ENCODE measurements at regions not wholly inside any gene's neighbourhood (a gene's known extent, or its start where the extent isn't known, plus 50 kb on each side); places are given as distances from the start of the nearest gene placed in this dataset.
"Not testable (repeated sequence)": the region's sequence is repeated elsewhere in the genome, so short reads cannot be mapped to it uniquely, and the experiment has no call there.

DNA sequence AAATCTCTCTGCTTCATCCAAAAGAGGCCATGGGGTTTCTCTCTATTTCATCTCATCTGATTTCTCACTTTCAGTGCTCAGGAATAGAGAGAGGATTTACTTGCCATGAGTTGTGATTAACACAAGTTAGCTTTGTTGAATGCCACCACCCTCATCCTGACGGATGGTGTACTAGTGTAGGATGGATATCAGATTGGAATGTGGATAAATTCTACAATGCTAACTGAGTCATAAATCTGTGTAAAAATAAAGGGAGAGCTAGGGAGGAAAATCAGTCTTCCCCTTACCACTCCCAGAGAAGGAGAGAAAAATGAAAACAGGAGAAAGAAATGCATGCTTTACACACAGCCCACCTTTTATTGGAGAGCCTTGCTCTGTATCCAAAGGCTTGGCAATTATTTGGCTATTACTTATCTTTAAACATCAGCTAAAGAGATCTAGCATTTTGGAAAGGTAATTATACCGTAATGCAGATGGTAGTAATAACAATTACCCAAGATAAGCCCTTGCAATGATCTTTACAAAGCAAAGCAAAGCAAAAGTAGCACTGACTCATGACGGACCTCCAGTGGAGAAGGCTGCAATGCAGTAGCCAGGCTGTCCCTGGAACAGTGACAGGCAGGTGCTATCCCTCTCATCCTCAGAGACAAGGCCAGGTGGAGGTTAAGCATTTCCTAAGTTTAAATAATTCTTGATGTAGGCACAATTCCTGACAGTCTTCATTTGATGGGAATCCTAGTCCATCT is 306.3 kb upstream of the PPARGC1A start:
- DNase-seq = no peak

DNA sequence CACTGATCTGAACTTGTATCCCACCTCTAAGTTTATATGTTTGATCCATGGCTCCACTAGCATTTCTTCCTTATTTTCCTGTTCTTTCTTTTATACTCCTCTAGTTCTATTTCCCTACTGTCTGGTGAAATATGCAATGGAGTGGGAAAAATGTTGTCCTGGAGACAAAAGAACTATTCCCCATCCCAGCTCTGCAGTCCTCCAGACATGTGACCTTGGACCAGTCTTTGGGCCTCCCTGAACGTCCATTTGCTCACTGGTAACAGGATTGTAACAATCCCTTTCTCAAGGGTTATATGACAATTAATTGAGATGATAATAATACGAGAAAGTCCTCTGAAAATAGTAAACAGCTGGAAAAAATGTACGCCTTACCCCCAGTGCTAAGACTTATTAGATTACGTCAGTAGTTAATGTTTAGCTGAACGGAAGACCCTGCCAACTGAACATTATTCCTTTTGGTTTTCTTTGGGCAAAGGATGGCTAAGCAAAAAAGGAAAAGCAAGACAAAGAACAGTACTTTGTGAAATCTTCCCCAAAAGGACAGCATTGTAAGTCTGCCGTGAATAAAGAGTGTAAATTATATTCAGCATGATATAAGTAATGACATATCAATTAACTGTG is 302.3 kb upstream of the PPARGC1A start:
- no peak for DNase-seq

GRCh38 chr4:24190761-24191695 is 301.2 kb upstream of the PPARGC1A start:
- DNase-seq = no peak

- DNase-seq = no peak
Observed at GRCh38 chr4:24188459-24188858, 298.6 kb upstream of the PPARGC1A start.

GRCh38 chr4:24186466-24186865 is 296.6 kb upstream of the PPARGC1A start:
- no peak for DNase-seq

DNA sequence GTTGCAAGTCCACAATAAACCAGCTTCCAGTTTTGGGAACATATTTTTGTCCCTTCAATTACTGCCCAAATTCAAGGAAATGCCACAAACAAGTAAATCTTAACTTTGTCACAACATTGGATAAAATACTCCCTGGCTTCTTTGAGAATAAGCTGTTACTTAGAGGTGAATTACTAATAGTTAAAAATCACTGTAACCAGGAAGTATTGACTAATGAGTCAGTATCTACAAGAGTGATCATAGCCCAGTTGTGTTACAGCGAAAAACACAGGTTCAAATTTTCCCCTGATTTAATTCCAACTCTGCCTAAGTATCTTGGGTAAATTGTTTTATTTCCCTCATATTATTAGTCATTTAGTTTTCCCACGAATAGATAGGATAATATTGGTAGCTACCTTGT is 291.2 kb upstream of the PPARGC1A start:
- no peak for DNase-seq

DNA sequence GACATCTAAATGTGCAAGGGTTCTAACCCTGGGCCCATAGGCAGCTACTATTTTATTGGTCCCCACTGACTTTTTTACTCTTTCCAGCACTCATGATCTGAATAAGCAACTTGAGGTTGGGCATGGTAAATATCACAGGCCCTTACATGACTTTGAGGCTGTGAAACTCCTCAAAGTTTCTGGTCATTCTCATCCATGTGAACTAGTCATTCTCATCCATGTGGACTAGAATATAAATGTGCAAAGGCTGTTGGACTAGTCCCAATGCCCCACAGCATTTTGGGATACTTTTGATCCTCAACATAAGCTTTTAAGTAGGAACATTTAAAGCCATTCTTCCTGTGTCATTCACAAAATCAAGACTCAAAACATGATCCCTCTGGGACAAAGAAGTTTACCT is 290.7 kb upstream of the PPARGC1A start:
- DNase-seq = no peak

- DNase-seq = no peak
Observed at GRCh38 chr4:24179201-24179840, 289.5 kb upstream of the PPARGC1A start.

GRCh38 chr4:24177443-24177842 is 287.6 kb upstream of the PPARGC1A start:
- DNase-seq = not testable (repeated sequence)

- DNase-seq = no peak
Observed at GRCh38 chr4:24175707-24176106, 285.9 kb upstream of the PPARGC1A start.

DNA sequence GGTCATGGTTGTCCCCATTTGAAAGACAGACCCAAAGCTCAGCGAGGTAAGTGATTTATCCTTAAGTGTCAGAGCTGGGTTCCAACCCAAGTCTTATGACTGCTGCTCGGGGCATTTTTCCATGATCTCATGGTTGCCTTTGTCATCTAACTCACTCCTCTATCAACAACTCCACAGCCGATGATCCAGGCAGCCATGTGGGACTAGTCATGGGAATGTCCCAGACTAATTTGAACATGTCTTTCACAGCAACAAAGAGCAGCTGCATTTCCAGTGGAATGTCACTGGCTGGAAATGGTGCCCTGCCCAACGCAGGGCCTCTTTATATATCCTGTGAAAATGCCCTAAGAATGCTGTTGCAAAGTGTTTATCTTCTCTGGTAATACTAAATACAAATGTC is 284.8 kb upstream of the PPARGC1A start:
- DNase-seq = no peak

DNA sequence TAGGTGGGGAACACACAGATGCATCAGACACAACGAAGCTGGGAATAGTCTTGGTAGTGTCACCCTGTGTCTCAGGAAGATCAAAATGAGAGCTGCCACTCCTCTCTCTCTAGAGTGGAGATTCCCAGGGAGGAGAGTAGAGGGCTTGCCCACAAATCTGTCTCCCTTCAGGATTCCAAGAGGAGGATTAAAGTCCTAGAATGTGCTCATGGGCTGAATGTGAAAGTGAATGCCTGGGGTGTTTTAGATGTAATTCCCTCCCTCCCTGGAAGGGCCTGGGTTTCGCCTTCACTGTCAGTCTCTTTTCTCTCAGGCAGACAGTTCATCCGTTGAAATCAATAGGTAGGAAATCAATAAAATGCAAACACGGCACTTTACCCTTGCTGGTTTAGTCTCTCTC is 282.6 kb upstream of the PPARGC1A start:
- no peak for DNase-seq

DNA sequence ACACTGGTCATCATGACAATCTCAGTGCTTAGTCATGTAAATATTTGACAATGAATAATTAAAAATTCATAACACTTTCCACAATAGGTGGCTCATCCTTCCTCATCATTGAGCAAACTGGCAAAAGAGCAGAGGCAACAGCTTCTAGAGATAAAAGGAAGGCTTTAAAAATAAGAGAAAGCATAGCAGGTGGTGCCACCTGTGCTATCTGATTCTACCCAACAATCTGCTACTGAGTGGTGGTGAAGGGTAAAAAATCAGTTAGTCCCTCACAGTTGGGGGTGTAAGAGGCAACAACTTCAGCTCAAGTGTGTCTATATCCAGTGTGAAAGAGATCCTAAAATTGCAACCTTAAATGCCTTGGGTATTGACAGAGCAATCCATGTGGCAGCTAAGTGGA is 280.1 kb upstream of the PPARGC1A start:
- DNase-seq = no peak

GRCh38 chr4:24168658-24169057 is 278.8 kb upstream of the PPARGC1A start:
- DNase-seq = no peak

GRCh38 chr4:24166501-24166900 is 276.7 kb upstream of the PPARGC1A start:
- DNase-seq = no peak

DNA sequence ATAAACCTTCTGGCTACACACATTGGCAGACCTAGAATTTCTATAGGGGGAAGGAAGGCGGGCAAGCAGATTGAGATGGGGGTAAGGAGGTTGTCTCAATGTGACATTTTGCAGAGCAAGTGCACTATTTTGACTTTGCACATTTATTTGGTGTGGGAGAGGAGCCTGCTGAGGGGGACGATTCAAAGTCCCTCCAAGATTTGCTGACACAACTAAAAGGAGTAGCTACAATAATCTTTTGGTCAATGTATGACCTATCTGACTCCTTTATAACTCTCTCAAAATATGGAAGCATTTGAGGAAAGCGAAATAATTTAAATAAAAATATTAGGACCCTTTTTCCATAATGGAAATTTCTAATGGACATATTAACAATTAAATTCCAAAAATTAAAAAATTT is 274.9 kb upstream of the PPARGC1A start:
- no peak for DNase-seq

DNA sequence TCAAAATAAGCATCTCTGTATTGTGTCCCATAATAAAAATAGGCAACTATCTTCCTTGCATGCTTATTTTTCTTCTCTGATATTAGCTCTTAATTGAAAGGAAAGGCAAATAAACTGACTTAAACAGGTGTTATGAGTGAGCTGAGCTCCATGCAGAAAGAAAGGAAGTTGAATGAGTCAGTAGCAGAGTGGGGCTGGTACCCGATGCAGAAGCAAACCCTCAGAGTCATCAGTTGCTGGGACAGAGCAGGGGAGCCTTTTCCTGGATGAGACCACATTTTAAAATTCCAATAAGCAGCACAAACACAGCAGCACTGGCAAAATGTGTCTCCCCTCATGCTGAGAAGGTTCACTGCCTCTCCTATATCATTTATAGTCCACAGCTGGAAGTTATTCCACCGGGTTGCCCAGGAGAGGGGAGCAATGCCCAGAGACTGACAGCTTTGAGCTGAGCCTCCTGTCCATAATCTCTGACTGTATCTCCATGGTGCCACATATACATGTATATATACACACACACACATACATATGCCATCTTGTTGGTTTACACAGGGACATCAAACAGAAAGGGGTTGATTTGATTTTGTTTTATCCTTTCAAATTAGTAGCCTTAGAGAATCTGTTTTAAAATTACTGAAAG is 274.3 kb upstream of the PPARGC1A start:
- no peak for DNase-seq

DNA sequence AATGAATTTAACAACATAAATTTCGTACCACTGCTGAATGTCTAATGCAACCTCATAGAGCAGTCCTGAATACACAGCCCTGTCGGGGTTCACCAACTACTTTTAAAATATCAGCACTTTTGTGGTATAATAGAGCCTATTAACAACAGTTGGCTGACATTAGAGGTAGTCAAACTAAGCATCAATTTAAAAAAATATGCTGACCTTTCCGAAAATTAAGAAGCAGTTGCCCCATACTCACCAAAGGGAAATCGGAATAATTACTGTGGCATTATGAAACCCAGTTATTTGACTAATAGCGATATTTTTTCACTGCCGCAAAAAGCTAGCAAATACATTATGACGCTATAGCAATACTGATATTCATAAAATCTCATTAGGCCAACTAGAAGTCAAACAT is 273.5 kb upstream of the PPARGC1A start:
- no peak for DNase-seq

GRCh38 chr4:24160358-24160757 is 270.5 kb upstream of the PPARGC1A start:
- DNase-seq = no peak

DNA sequence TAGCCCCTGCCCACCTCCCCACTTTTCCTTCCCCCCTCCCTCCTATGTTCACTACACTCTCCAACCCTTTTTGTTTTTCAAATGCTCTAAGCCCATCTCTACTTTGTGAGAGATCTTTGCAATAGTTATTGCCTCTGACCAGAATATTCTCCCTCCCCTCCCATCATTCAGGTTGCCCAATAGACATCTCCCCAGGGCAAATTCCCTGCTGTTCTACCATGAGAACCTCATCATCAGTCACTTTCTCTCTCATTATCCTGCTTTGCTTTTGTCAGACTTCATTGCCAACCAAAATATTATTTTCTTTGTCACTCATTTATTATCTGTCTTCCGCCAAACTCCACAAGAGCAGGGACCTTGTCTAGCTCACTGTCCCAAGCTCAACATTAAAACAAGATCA is 268.2 kb upstream of the PPARGC1A start:
- DNase-seq = no peak

DNA sequence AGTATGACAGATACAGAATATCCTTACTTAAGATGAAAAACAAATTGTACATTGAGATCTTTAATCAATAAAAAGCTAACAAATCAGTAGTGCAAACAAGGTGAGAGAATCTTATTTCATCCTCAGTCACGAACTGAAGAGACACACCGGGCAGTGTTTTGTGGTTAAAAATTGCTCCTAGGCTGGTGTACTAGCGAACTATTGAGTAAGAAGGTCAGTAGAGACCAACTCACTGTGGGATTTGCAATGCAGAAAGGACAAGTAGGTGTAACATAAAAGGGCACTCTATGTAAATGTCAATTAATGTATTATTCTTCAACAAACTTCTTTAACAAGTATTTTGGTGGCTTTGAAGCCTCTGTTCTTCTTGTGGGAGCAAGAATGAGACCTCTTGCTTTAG is 260.2 kb upstream of the PPARGC1A start:
- no peak for DNase-seq

DNA sequence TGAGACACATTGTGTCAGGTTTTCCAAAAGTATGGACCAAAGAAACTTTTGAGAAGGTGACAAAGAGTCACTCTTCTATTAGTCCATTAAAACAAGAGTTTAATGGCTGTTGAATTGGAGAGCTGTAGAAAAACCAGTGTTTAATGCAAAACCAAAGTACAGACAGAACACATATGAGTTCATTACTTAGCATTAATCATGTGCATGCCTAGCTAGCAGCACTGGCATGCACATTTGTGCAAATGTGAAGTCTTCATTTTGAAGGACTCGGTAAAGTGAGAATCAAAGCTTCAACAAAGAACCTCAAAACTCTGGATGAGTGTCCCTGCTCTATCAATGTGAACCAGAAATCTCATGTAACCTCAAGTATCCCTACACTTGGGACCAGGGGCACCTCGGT is 256.3 kb upstream of the PPARGC1A start:
- DNase-seq = no peak

- no peak for DNase-seq
Observed at GRCh38 chr4:24145591-24145990, 255.7 kb upstream of the PPARGC1A start.
